Activated CD4-positive, alpha-beta T cell treated with anti-CD3 and anti-CD28 coated beads for 48 hours (primary cell): ENCODE measurements at regions not wholly inside any gene's neighbourhood (a gene's known extent, or its start where the extent isn't known, plus 50 kb on each side); places are given as distances from the start of the nearest gene placed in this dataset.
"Not testable (repeated sequence)": the region's sequence is repeated elsewhere in the genome, so short reads cannot be mapped to it uniquely, and the experiment has no call there.

Experiments
- DNase-seq: peaks from one replicate; pipeline ENCODE4 v3.0.0-alpha.2; 2020

- no peak for DNase-seq
These were observed 50.4 kb upstream of the CACUL1 start for GRCh38 chr10:118805146-118805545.

GRCh38 chr10:118807512-118808305 is 52.9 kb upstream of the CACUL1 start:
- no peak for DNase-seq

GRCh38 chr10:118808601-118809356 is 54.0 kb upstream of the CACUL1 start:
- DNase-seq: no peak

GRCh38 chr10:118809357-118810220 is 54.8 kb upstream of the CACUL1 start:
- no peak for DNase-seq

GRCh38 chr10:118810796-118811505 is 56.2 kb upstream of the CACUL1 start:
- DNase-seq: no peak

GRCh38 chr10:118811675-118812392 is 57.1 kb upstream of the CACUL1 start:
- no peak for DNase-seq

GRCh38 chr10:118812393-118812740 is 57.6 kb upstream of the CACUL1 start:
- DNase-seq: no peak

GRCh38 chr10:118813001-118813400 is 58.2 kb upstream of the CACUL1 start:
- not testable (repeated sequence) for DNase-seq

- no peak for DNase-seq
These were observed 61.9 kb upstream of the CACUL1 start for GRCh38 chr10:118816471-118817168.

- DNase-seq: no peak
These were observed 62.7 kb upstream of the CACUL1 start for GRCh38 chr10:118817328-118818068.

GRCh38 chr10:118818621-118819221 is 64.0 kb upstream of the CACUL1 start:
- DNase-seq: no peak

GRCh38 chr10:118820326-118821116 is 65.8 kb upstream of the CACUL1 start:
- DNase-seq: no peak

- DNase-seq: no peak
These were observed 68.6 kb upstream of the CACUL1 start for GRCh38 chr10:118823256-118823907.

- DNase-seq: no peak
These were observed 72.3 kb upstream of the CACUL1 start for GRCh38 chr10:118827053-118827452.

GRCh38 chr10:118827466-118828155 is 72.8 kb upstream of the CACUL1 start:
- DNase-seq: peak; percentile 36

- DNase-seq: no peak
These were observed 77.5 kb upstream of the CACUL1 start for GRCh38 chr10:118832241-118832651.

GRCh38 chr10:118834370-118834769 is 79.6 kb upstream of the CACUL1 start:
- not testable (repeated sequence) for DNase-seq

- no peak for DNase-seq
These were observed 81.0 kb upstream of the CACUL1 start for GRCh38 chr10:118835682-118836326.
